HepG2 (cell line): ENCODE measurements at regions not wholly inside any gene's neighbourhood (a gene's known extent, or its start where the extent isn't known, plus 50 kb on each side); places are given as distances from the start of the nearest gene placed in this dataset.

ENCODE experiments used
- ATAC-seq: fragments of 200-7000 bp; cut with Tn5 transposase; 3 replicates; pipeline ENCODE4 v1.9.1; 2020; ENCODE audit warnings: mild to moderate bottlenecking, moderate library complexity
- BruUV-seq: library from RNA; stranded (reverse); fragments of 400-500 nt; replicated peaks from 2 replicates; lab custom pipeline; 2021; lab: Mats Ljungman, UMichigan
- CTCF ChIA-PET: fragments of 300-600 bp; formaldehyde crosslinking; extraction: SDS; loops from one replicate; lab custom pipeline; 2021; ENCODE audit warnings: low total read pairs, inconsistent platforms, low intra/inter-chr PET ratio; lab: Yijun Ruan, JAX
- POLR2A ChIA-PET: fragments of 350-600 bp; sonication (Branson Sonifier 250); formaldehyde crosslinking; loops from one replicate; lab custom pipeline; 2020; ENCODE audit warnings: antibody characterized with exemption, inconsistent platforms; lab: Yijun Ruan, JAX
- DNase-seq: peaks from one replicate; pipeline ENCODE4 v3.0.0-alpha.2; 2015; ENCODE audit warnings: low spot score
- FAIRE-seq: peaks from 3 replicates; lab custom pipeline; 2011; peaks lifted over from hg19 to GRCh38; lab: Jason Lieb, UNC
- H2AFZ ChIP-seq: one replicate; pipeline ENCODE4 v1.6.1; 2011; ENCODE audit warnings: low read length, inconsistent platforms
- H3K27ac ChIP-seq: fragments of 300-600 bp; 3 replicates; pipeline ENCODE4 v1.8.0; 2011; ENCODE audit warnings: mixed run types, mild to moderate bottlenecking, mixed read lengths, low read length, inconsistent platforms; ENCODE audit not compliant: insufficient read depth; ENCODE audit errors: extremely low read length
- H3K27me3 ChIP-seq, 2 experiments: fragments of 200-600 bp in 1 of 2; 2 replicates in 1 of 2; 3 replicates in 1 of 2; pipeline versions ENCODE4 v1.6.0 to v1.8.0; 2011; ENCODE audit warnings: low read length in 2 of 2, mild to moderate bottlenecking in 2 of 2, moderate library complexity in 2 of 2, inconsistent platforms in 1 of 2; ENCODE audit not compliant: insufficient read depth in 2 of 2, control insufficient read depth in 1 of 2
- H3K36me3 ChIP-seq, 2 experiments: fragments of 200-600 bp in 1 of 2; replicated peaks in 1 of 2; 2 replicates in 1 of 2; 3 replicates in 1 of 2; pipeline versions ENCODE4 v1.5.1 to v1.8.0; 2011; ENCODE audit warnings: low read length in 2 of 2, inconsistent platforms in 1 of 2; ENCODE audit not compliant: insufficient read depth in 2 of 2, control insufficient read depth in 1 of 2
- H3K4me1 ChIP-seq: 2 replicates; pipeline ENCODE4 v1.5.1; 2012; ENCODE audit warnings: low read length, inconsistent platforms; ENCODE audit not compliant: insufficient read depth
- H3K4me2 ChIP-seq: 2 replicates; pipeline ENCODE4 v1.6.0; 2011; ENCODE audit warnings: low read depth, low read length, inconsistent platforms
- H3K4me3 ChIP-seq, 3 experiments: fragments of 200-600 bp in 1 of 3; sonication (generic), shearing (Covaris generic) in 1 of 3; replicated peaks in 1 of 3; 2 replicates each; pipeline ENCODE4 v1.5.1; 2011 to 2016; ENCODE audit warnings: low read length in 3 of 3, inconsistent platforms in 2 of 3, low read depth in 2 of 3, mild to moderate bottlenecking in 2 of 3, control low read depth in 1 of 3, mixed read lengths in 1 of 3; ENCODE audit not compliant: insufficient read depth in 1 of 3
- H3K79me2 ChIP-seq: one replicate; pipeline ENCODE4 v1.6.1; 2011; ENCODE audit warnings: low read length, inconsistent platforms; ENCODE audit not compliant: insufficient read depth
- H3K9ac ChIP-seq: 2 replicates; pipeline ENCODE4 v1.6.0; 2011; ENCODE audit warnings: mild to moderate bottlenecking, low read depth, low read length, inconsistent platforms; ENCODE audit not compliant: insufficient read depth
- H3K9me3 ChIP-seq: 2 replicates; pipeline ENCODE4 v1.5.1; 2012; ENCODE audit warnings: mild to moderate bottlenecking, low read length
- H4K20me1 ChIP-seq: 2 replicates; pipeline ENCODE4 v1.6.0; 2011; ENCODE audit warnings: inconsistent platforms, mild to moderate bottlenecking, low read length, moderate library complexity; ENCODE audit not compliant: insufficient read depth
- CREB1 ChIP-seq, 2 experiments: fragments of 450-650 bp in 1 of 2; IDR thresholded peaks; 2 replicates each; pipeline ENCODE4 v1.6.1; 2016 to 2017; ENCODE audit warnings: control low read depth in 1 of 2, mild to moderate bottlenecking in 1 of 2, missing compliant biosample characterization in 1 of 2, missing genetic modification characterization in 1 of 2
- KLF12 ChIP-seq: sonication (generic); formaldehyde crosslinking; IDR thresholded peaks from 2 replicates; pipeline ENCODE4 v1.4.0; 2020; ENCODE audit warnings: missing genetic modification reagents, borderline replicate concordance
- ZNF563 ChIP-seq: sonication (generic); formaldehyde crosslinking; IDR thresholded peaks from 2 replicates; pipeline ENCODE4 v1.8.0; 2022; ENCODE audit warnings: mild to moderate bottlenecking, moderate library complexity, missing genetic modification reagents
- WGBS: methylation state at CpG from one replicate; pipeline ENCODE4 v1.1.6; 2017; ENCODE audit warnings: low lambda C conversion rate; 5-methylcytosine and 5-hydroxymethylcytosine counted together
- in situ Hi-C: cut with HindIII; loops from 2 replicates; pipeline ENCODE4 v1.10.0; 2017; ENCODE audit warnings: low pct_unique_long_range_greater_than_20kb; ENCODE audit not compliant: extremely low pct_ligation_motif_present
- intact Hi-C: fragments of 100-400 bp; cut with micrococcal nuclease; formaldehyde crosslinking; loops from one replicate; pipeline ENCODE4 v1.10.0; 2022; ENCODE audit not compliant: unreplicated experiment
- TF ChIP-seq, protein P1 (sequence below): sonication (generic); formaldehyde crosslinking; IDR thresholded peaks from 2 replicates; pipeline ENCODE4 v1.5.1; 2020; ENCODE audit warnings: mild to moderate bottlenecking, missing genetic modification reagents, borderline replicate concordance

DNA sequence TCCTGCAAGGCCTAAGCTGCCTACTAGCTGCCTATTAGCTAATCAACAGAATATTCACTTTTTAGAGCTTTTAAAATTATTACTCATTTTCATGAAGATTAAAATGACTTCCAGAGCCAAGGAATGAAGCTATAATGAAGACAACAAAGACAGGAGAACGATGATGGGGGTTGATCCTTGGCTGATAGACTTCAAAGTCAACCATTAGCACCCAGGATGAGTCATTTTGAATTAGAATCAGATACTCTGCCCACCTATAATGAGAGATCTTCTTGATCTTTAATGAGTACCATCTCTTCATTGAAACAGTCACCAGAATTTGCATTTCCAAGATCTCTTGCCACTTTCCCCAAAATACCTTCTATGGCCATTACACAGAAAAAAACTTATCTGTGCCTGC, 56.7 kb upstream of the CDYL start:
- WGBS: 2% methylated on average over 1 of the region's 1 CpG
- H3K9ac ChIP-seq: no peak overlapping the region
- no peak overlapping the region for H3K4me2 ChIP-seq
- peaks cover 0 to 14% of the 10 kb centered on the region in 2 experiments; a peak in 2 of 5 replicates for H3K27me3 ChIP-seq
- no peak overlapping the region for H3K4me3 ChIP-seq
- H3K79me2 ChIP-seq: no peaks in the 10 kb centered on the region
- DNase-seq (no peak), ATAC-seq (no peak), FAIRE-seq (no peak)
- no TSS peak for BruUV-seq
- no peak overlapping the region for H2AFZ ChIP-seq
- intact Hi-C loops (no loop called here), in situ Hi-C loops (no loop called here)
- no peak overlapping the region for H3K27ac ChIP-seq
- H4K20me1 ChIP-seq: no peaks in the 10 kb centered on the region
- no peaks in the 10 kb centered on the region for H3K36me3 ChIP-seq
- H3K9me3 ChIP-seq: no peaks in the 10 kb centered on the region
- ChIA-PET CTCF (no interaction called here), POLR2A (no interaction called here)
- H3K4me1 ChIP-seq: no peaks in the 10 kb centered on the region
- TF ChIP-seq KLF12 (no peak), CREB1 (IDR thresholded peaks at IDR 0.05) (no peak), CREB1 (CRISPR knock-in tag; IDR thresholded peaks at IDR 0.05) (no peak), ZNF563 (no peak)
- TF ChIP-seq, protein P1, sequence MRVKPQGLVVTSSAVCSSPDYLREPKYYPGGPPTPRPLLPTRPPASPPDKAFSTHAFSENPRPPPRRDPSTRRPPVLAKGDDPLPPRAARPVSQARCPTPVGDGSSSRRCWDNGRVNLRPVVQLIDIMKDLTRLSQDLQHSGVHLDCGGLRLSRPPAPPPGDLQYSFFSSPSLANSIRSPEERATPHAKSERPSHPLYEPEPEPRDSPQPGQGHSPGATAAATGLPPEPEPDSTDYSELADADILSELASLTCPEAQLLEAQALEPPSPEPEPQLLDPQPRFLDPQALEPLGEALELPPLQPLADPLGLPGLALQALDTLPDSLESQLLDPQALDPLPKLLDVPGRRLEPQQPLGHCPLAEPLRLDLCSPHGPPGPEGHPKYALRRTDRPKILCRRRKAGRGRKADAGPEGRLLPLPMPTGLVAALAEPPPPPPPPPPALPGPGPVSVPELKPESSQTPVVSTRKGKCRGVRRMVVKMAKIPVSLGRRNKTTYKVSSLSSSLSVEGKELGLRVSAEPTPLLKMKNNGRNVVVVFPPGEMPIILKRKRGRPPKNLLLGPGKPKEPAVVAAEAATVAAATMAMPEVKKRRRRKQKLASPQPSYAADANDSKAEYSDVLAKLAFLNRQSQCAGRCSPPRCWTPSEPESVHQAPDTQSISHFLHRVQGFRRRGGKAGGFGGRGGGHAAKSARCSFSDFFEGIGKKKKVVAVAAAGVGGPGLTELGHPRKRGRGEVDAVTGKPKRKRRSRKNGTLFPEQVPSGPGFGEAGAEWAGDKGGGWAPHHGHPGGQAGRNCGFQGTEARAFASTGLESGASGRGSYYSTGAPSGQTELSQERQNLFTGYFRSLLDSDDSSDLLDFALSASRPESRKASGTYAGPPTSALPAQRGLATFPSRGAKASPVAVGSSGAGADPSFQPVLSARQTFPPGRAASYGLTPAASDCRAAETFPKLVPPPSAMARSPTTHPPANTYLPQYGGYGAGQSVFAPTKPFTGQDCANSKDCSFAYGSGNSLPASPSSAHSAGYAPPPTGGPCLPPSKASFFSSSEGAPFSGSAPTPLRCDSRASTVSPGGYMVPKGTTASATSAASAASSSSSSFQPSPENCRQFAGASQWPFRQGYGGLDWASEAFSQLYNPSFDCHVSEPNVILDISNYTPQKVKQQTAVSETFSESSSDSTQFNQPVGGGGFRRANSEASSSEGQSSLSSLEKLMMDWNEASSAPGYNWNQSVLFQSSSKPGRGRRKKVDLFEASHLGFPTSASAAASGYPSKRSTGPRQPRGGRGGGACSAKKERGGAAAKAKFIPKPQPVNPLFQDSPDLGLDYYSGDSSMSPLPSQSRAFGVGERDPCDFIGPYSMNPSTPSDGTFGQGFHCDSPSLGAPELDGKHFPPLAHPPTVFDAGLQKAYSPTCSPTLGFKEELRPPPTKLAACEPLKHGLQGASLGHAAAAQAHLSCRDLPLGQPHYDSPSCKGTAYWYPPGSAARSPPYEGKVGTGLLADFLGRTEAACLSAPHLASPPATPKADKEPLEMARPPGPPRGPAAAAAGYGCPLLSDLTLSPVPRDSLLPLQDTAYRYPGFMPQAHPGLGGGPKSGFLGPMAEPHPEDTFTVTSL (CRISPR knock-in tag): no peak
